Fibroblast of skin of left quadriceps (primary cell): ENCODE measurements at regions not wholly inside any gene's neighbourhood (a gene's known extent, or its start where the extent isn't known, plus 50 kb on each side); places are given as distances from the start of the nearest gene placed in this dataset.

ENCODE experiments used
- DNase-seq, 2 experiments: peaks; one replicate each; pipeline ENCODE4 v3.0.0-alpha.2; 2013; ENCODE audit warnings: low read depth in 2 of 2

- DNase-seq, result no peak
These were observed 201.3 kb downstream of the JCAD start for GRCh38 chr10:29857843-29858701.

GRCh38 chr10:29856295-29856694, 203.1 kb downstream of the JCAD start:
- DNase-seq, result no peak

GRCh38 chr10:29853913-29854312, 205.5 kb downstream of the JCAD start:
- DNase-seq, result no peak

GRCh38 chr10:29851241-29851640, 208.1 kb downstream of the JCAD start:
- DNase-seq, result no peak

GRCh38 chr10:29850371-29850770, 209.0 kb downstream of the JCAD start:
- no peak for DNase-seq

- no peak for DNase-seq
These were observed 209.5 kb downstream of the JCAD start for GRCh38 chr10:29849886-29850285.

GRCh38 chr10:29849126-29849833, 210.1 kb downstream of the JCAD start:
- DNase-seq, result peak; percentile 61 to 67

- DNase-seq, result no peak
These were observed 212.1 kb upstream of the SVIL start for GRCh38 chr10:29846881-29847280.

GRCh38 chr10:29845166-29845565, 210.4 kb upstream of the SVIL start:
- DNase-seq, result no peak

- DNase-seq, result no peak
These were observed 208.4 kb upstream of the SVIL start for GRCh38 chr10:29843143-29843542.

- DNase-seq, result no peak
These were observed 207.2 kb upstream of the SVIL start for GRCh38 chr10:29841724-29842649.

- DNase-seq, result no peak
These were observed 205.9 kb upstream of the SVIL start for GRCh38 chr10:29840516-29841276.

GRCh38 chr10:29839826-29840515, 205.2 kb upstream of the SVIL start:
- no peak for DNase-seq

- no peak for DNase-seq
These were observed 203.8 kb upstream of the SVIL start for GRCh38 chr10:29838539-29838938.

- no peak for DNase-seq
These were observed 202.8 kb upstream of the SVIL start for GRCh38 chr10:29837586-29837985.

- no peak for DNase-seq
These were observed 201.6 kb upstream of the SVIL start for GRCh38 chr10:29836396-29836795.

- no peak for DNase-seq
These were observed 200.3 kb upstream of the SVIL start for GRCh38 chr10:29835055-29835454.

- peak in 1 of 2 experiments; percentile 32 for DNase-seq
These were observed 196.1 kb upstream of the SVIL start for GRCh38 chr10:29830531-29831512.

GRCh38 chr10:29829776-29830175, 195.0 kb upstream of the SVIL start:
- no peak for DNase-seq
